HEK293T (cell line): ENCODE measurements at regions not wholly inside any gene's neighbourhood (a gene's known extent, or its start where the extent isn't known, plus 50 kb on each side); places are given as distances from the start of the nearest gene placed in this dataset.

Experiments used
- CTCF ChIA-PET: fragments of 350-600 bp; formaldehyde crosslinking; extraction: SDS; loops from one replicate; lab custom pipeline; 2021; ENCODE audit warnings: antibody characterized with exemption, inconsistent platforms; lab: Yijun Ruan, JAX
- POLR2A ChIA-PET: fragments of 350-600 bp; formaldehyde crosslinking; extraction: SDS; loops from one replicate; lab custom pipeline; 2020; ENCODE audit warnings: antibody characterized with exemption, inconsistent platforms; lab: Yijun Ruan, JAX
- DNase-seq: peaks from one replicate; pipeline ENCODE4 v3.0.0; 2012; ENCODE audit warnings: mixed read lengths; ENCODE audit errors: extremely low spot score
- ARNT ChIP-seq: fragments of 450-650 bp; IDR thresholded peaks from 2 replicates; pipeline ENCODE4 v1.6.1; 2017; ENCODE audit warnings: mild to moderate bottlenecking
- BHLHE40 ChIP-seq: fragments of 450-650 bp; IDR thresholded peaks from 2 replicates; pipeline ENCODE4 v1.6.1; 2016; ENCODE audit warnings: mild to moderate bottlenecking, moderate library complexity, borderline replicate concordance
- CTBP1 ChIP-seq: fragments of 450-650 bp; IDR thresholded peaks from 2 replicates; pipeline ENCODE4 v1.6.1; 2016; ENCODE audit warnings: borderline replicate concordance
- ELF4 ChIP-seq: fragments of 450-650 bp; IDR thresholded peaks from 2 replicates; pipeline ENCODE4 v1.6.1; 2017; ENCODE audit warnings: antibody characterized with exemption
- FOXA1 ChIP-seq: fragments of 450-650 bp; IDR thresholded peaks from 2 replicates; pipeline ENCODE4 v1.6.1; 2016; ENCODE audit warnings: mild to moderate bottlenecking
- FOXK2 ChIP-seq: fragments of 450-650 bp; IDR thresholded peaks from 2 replicates; pipeline ENCODE4 v1.6.1; 2016; ENCODE audit warnings: mild to moderate bottlenecking
- HDGF ChIP-seq: fragments of 450-650 bp; IDR thresholded peaks from 2 replicates; pipeline ENCODE4 v1.6.1; 2017; ENCODE audit warnings: antibody characterized with exemption, borderline replicate concordance
- L3MBTL2 ChIP-seq: fragments of 450-650 bp; conservative IDR thresholded peaks from 2 replicates; pipeline ENCODE4 v1.6.1; 2016; ENCODE audit warnings: mild to moderate bottlenecking
- LEF1 ChIP-seq: fragments of 450-650 bp; IDR thresholded peaks from 2 replicates; pipeline ENCODE4 v1.6.1; 2017; ENCODE audit warnings: mild to moderate bottlenecking, borderline replicate concordance
- NFRKB ChIP-seq: fragments of 450-650 bp; IDR thresholded peaks from 2 replicates; pipeline ENCODE4 v1.6.1; 2016; ENCODE audit warnings: mild to moderate bottlenecking, moderate library complexity
- SP1 ChIP-seq: fragments of 450-650 bp; IDR thresholded peaks from 2 replicates; pipeline ENCODE4 v1.6.1; 2017
- SUZ12 ChIP-seq: fragments of 450-650 bp; IDR thresholded peaks from 2 replicates; pipeline ENCODE4 v1.6.1; 2016; ENCODE audit warnings: mild to moderate bottlenecking
- TARDBP ChIP-seq: fragments of 450-650 bp; IDR thresholded peaks from 2 replicates; pipeline ENCODE4 v1.6.1; 2016
- ZNF384 ChIP-seq: fragments of 450-650 bp; IDR thresholded peaks from 2 replicates; pipeline ENCODE4 v1.6.1; 2016
- TF ChIP-seq, protein P1 (sequence below): fragments of 450-650 bp; IDR thresholded peaks from 2 replicates; pipeline ENCODE4 v1.6.1; 2016

DNA sequence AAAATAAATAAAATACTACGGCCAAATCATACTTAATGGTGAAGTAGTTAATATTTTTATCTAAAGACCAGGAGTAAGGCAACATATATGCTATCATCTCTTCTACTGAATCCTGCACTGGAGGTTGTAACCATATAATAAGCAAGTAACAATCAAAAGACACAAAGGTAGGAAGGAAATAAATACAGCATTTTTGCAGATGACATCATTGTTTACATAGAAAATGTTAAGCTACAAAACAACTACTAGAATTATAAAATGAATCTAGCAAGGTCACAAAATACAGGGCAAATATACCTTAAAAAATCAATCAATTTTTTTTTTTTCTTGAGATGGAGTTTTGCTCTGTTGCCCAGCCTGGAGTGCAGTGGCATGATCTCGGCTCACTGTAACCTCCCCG, 51.6 kb upstream of the BDKRB2 start:
- ChIA-PET CTCF (interaction anchor here (0.6 kb wide), 1 partner anchor 79 kb away, joined by 4 read pairs; no protein-coding TSS in a partner anchor), POLR2A (no interaction called here)
- no peak for TF ChIP-seq L3MBTL2
- TF ChIP-seq HDGF: no peak
- no peak for TF ChIP-seq BHLHE40
- no peak for TF ChIP-seq ARNT
- no peak for TF ChIP-seq FOXK2
- TF ChIP-seq LEF1: no peak
- no peak for TF ChIP-seq SP1
- no peak for TF ChIP-seq FOXA1
- no peak for TF ChIP-seq CTBP1
- TF ChIP-seq, protein P1, sequence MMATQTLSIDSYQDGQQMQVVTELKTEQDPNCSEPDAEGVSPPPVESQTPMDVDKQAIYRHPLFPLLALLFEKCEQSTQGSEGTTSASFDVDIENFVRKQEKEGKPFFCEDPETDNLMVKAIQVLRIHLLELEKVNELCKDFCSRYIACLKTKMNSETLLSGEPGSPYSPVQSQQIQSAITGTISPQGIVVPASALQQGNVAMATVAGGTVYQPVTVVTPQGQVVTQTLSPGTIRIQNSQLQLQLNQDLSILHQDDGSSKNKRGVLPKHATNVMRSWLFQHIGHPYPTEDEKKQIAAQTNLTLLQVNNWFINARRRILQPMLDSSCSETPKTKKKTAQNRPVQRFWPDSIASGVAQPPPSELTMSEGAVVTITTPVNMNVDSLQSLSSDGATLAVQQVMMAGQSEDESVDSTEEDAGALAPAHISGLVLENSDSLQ: no peak
- TF ChIP-seq NFRKB: no peak
- TF ChIP-seq TARDBP: no peak
- no peak for TF ChIP-seq SUZ12
- no peak for TF ChIP-seq ZNF384
- no peak for TF ChIP-seq ELF4
- DNase-seq: no peak
